Thoracic aorta (tissue), 2 donors: ENCODE measurements at regions not wholly inside any gene's neighbourhood (a gene's known extent, or its start where the extent isn't known, plus 50 kb on each side); places are given as distances from the start of the nearest gene placed in this dataset.
"Not testable (repeated sequence)": the region's sequence is repeated elsewhere in the genome, so short reads cannot be mapped to it uniquely, and the experiment has no call there.

Experiments used
- ATAC-seq: fragments of 150-250 bp; one replicate; pipeline ENCODE4 v1.8.0; 2017; ENCODE audit warnings: low read depth; ENCODE audit not compliant: insufficient number of reproducible peaks, low FRiP score
- DNase-seq: peaks from one replicate; pipeline ENCODE4 v3.0.0-alpha.2; 2020; ENCODE audit warnings: low spot score
- H3K27ac ChIP-seq, 2 donors: fragments of 200-600 bp; sonication (generic); 1 replicate in 1 of 2; 2 replicates in 1 of 2; pipeline ENCODE4 v1.5.1; 2016; ENCODE audit warnings: mild to moderate bottlenecking in 2 of 2, moderate library complexity in 2 of 2
- H3K27me3 ChIP-seq: fragments of 200-600 bp; sonication (generic); replicated peaks from 2 replicates; pipeline ENCODE4 v1.6.0; 2016; ENCODE audit warnings: mild to moderate bottlenecking; ENCODE audit not compliant: insufficient read depth
- H3K36me3 ChIP-seq: fragments of 200-600 bp; sonication (generic); one replicate; pipeline ENCODE4 v1.5.1; 2016
- H3K4me1 ChIP-seq, 2 donors: fragments of 200-600 bp; sonication (generic); 1 replicate in 1 of 2; 2 replicates in 1 of 2; pipeline versions ENCODE4 v1.5.1 to v1.6.0; 2016; ENCODE audit warnings: low read depth in 2 of 2, mild to moderate bottlenecking in 1 of 2; ENCODE audit not compliant: control insufficient read depth in 1 of 2
- H3K4me3 ChIP-seq: fragments of 200-600 bp; sonication (generic); 2 replicates; pipeline ENCODE4 v1.5.1; 2016; ENCODE audit warnings: mild to moderate bottlenecking
- H3K9me3 ChIP-seq: fragments of 200-600 bp; sonication (generic); 2 replicates; pipeline ENCODE4 v1.5.1; 2016
- TF ChIP-seq, protein P1 (sequence below): fragments of 200-600 bp; sonication (generic); IDR thresholded peaks from one replicate; pipeline ENCODE4 v1.5.1; 2019; ENCODE audit warnings: antibody characterized with exemption

- TF ChIP-seq, protein P1, sequence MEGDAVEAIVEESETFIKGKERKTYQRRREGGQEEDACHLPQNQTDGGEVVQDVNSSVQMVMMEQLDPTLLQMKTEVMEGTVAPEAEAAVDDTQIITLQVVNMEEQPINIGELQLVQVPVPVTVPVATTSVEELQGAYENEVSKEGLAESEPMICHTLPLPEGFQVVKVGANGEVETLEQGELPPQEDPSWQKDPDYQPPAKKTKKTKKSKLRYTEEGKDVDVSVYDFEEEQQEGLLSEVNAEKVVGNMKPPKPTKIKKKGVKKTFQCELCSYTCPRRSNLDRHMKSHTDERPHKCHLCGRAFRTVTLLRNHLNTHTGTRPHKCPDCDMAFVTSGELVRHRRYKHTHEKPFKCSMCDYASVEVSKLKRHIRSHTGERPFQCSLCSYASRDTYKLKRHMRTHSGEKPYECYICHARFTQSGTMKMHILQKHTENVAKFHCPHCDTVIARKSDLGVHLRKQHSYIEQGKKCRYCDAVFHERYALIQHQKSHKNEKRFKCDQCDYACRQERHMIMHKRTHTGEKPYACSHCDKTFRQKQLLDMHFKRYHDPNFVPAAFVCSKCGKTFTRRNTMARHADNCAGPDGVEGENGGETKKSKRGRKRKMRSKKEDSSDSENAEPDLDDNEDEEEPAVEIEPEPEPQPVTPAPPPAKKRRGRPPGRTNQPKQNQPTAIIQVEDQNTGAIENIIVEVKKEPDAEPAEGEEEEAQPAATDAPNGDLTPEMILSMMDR = no peak
- no peak for DNase-seq
- Histone ChIP-seq H3K4me1 (no peaks in the 10 kb centered on the region), H3K27ac (no peak overlapping the region), H3K9me3 (no peaks in the 10 kb centered on the region), H3K4me3 (no peak overlapping the region), H3K36me3 (no peaks in the 10 kb centered on the region), H3K27me3 (no peaks in the 10 kb centered on the region)
- ATAC-seq = no peak
Observed at GRCh38 chr21:15671188-15671587, 58.6 kb upstream of the USP25 start.

GRCh38 chr21:15672578-15672977 lies 57.2 kb upstream of the USP25 start:
- ATAC-seq, H3K4me1 ChIP-seq, H3K27ac ChIP-seq, DNase-seq, H3K27me3 ChIP-seq, H3K4me3 ChIP-seq, H3K9me3 ChIP-seq, H3K36me3 ChIP-seq: not testable (repeated sequence)

DNA sequence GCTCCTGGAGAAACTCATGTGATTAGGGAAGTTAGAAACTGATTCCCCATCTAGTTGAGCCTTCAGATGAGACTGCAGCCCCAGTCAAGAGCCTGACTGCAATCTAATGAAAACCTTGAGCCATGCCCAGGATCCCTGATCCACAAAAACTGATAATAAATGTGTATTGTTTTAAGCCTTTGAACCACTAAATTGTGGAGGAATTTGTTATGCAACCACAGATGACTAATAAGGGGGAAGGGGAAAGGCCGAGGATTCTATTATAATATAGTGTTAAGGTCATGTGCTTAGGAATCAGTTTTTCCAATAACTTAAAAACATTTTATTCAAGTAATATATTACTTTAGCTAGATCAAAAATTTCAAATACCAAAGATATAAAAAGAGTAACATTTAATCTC lies 52.8 kb upstream of the USP25 start:
- H3K4me1 ChIP-seq = no peaks in the 10 kb centered on the region
- TF ChIP-seq, protein P1 = no peak

DNA sequence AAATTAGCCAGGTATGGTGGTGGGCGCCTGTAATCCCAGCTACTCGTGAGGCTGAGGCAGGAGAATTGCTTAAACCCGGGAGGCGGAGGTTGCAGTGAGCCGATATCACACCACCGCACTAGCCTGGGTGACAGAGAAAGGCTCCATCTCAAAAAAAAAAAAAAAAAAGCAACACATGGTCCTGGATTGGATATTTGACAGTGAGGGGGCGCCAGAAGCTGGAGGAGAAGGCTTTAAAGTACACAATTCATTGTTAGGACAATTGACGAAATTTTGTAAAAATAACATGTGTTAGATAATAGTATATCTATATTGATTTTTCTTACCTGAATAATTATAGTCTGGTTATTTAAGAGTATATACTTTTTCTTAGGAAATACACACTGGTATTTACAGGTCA lies 50.2 kb upstream of the USP25 start:
- H3K4me3 ChIP-seq = no peak overlapping the region
- H3K36me3 ChIP-seq = no peaks in the 10 kb centered on the region
- TF ChIP-seq, protein P1 = no peak
- DNase-seq (no peak), ATAC-seq (no peak)
- no peaks in the 10 kb centered on the region for H3K4me1 ChIP-seq
- H3K27ac ChIP-seq = no peak overlapping the region
- no peaks in the 10 kb centered on the region for H3K27me3 ChIP-seq
- H3K9me3 ChIP-seq = no peaks in the 10 kb centered on the region

More for the DNA sequence above, 52.8 kb upstream of the USP25 start:
- ATAC-seq = no peak
- Histone ChIP-seq H3K9me3 (no peaks in the 10 kb centered on the region), H3K27me3 (no peaks in the 10 kb centered on the region), H3K36me3 (no peaks in the 10 kb centered on the region), H3K27ac (no peak overlapping the region), H3K4me3 (no peak overlapping the region)
- no peak for DNase-seq
